IgD-negative memory B cell (primary cell): ENCODE measurements at regions not wholly inside any gene's neighbourhood (a gene's known extent, or its start where the extent isn't known, plus 50 kb on each side); places are given as distances from the start of the nearest gene placed in this dataset.
"Not testable (repeated sequence)": the region's sequence is repeated elsewhere in the genome, so short reads cannot be mapped to it uniquely, and the experiment has no call there.

Experiments
- H3K27ac Mint-ChIP-seq, 3 donors: one replicate each; pipeline ENCODE4 v1.8.0; 2020 to 2022; ENCODE audit warnings: mild to moderate bottlenecking in 3 of 3, mixed read lengths in 3 of 3, moderate library complexity in 1 of 3
- H3K27me3 Mint-ChIP-seq: one replicate; pipeline ENCODE4 v1.8.0; 2021; ENCODE audit warnings: mixed read lengths
- H3K36me3 Mint-ChIP-seq: one replicate; pipeline ENCODE4 v1.8.0; 2020; ENCODE audit warnings: mild to moderate bottlenecking, mixed read lengths
- H3K4me1 Mint-ChIP-seq, 3 donors: one replicate each; pipeline ENCODE4 v1.8.0; 2020 to 2022; ENCODE audit warnings: mixed read lengths in 3 of 3, mild to moderate bottlenecking in 1 of 3
- H3K4me3 Mint-ChIP-seq, 4 donors: one replicate each; pipeline ENCODE4 v1.8.0; 2020 to 2022; ENCODE audit warnings: mild to moderate bottlenecking in 4 of 4, mixed read lengths in 4 of 4, moderate library complexity in 3 of 4
- H3K9me3 Mint-ChIP-seq, 3 donors: one replicate each; pipeline ENCODE4 v1.8.0; 2020 to 2021; ENCODE audit warnings: mixed read lengths in 3 of 3, mild to moderate bottlenecking in 1 of 3

GRCh38 chr5:37926732-37927131 is 86.9 kb upstream of the GDNF start:
- no peaks in the 10 kb centered on the region for H3K4me1 Mint-ChIP-seq
- H3K27me3 Mint-ChIP-seq: peaks cover 7% of the 10 kb centered on the region
- peaks cover 0 to 6% (median 6%) of the 10 kb centered on the region in 3 donors for H3K9me3 Mint-ChIP-seq
- no peak overlapping the region for H3K4me3 Mint-ChIP-seq
- H3K27ac Mint-ChIP-seq: no peak overlapping the region
- peaks cover 1% of the 10 kb centered on the region for H3K36me3 Mint-ChIP-seq

DNA sequence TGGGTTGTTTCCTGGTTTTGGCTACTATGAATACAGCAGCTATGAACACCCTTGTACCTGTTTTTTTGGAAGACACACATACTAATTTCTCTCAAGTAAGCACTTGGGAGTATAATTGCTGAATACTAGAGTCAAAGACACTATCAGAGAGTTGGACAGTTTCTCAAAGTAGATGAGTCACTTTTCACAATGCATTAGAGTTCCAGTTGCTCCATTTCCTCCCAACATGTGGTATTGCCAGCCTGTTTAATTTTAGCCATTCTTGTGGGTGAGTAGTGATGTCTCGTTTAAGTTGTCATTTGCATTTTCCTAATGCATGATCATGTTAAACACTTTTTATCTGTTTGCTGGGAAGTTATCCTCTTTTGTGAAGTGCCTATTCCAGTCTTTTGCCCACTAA is 81.6 kb upstream of the GDNF start:
- Mint-ChIP-seq H3K9me3 (peaks cover 0 to 6% (median 0%) of the 10 kb centered on the region in 3 donors), H3K4me1 (no peaks in the 10 kb centered on the region), H3K36me3 (peaks cover 1% of the 10 kb centered on the region), H3K27me3 (peaks cover 16% of the 10 kb centered on the region), H3K27ac (no peak overlapping the region), H3K4me3 (no peak overlapping the region)

GRCh38 chr5:37918424-37918823 is 78.6 kb upstream of the GDNF start:
- H3K27ac Mint-ChIP-seq: no peak overlapping the region
- H3K9me3 Mint-ChIP-seq: peaks cover 0 to 6% (median 0%) of the 10 kb centered on the region in 3 donors
- H3K4me1 Mint-ChIP-seq: no peaks in the 10 kb centered on the region
- peaks cover 12% of the 10 kb centered on the region for H3K27me3 Mint-ChIP-seq
- peaks cover 1% of the 10 kb centered on the region for H3K36me3 Mint-ChIP-seq
- H3K4me3 Mint-ChIP-seq: no peak overlapping the region

- Mint-ChIP-seq H3K4me1 (no peaks in the 10 kb centered on the region), H3K27me3 (peaks cover 12% of the 10 kb centered on the region)
Measured at GRCh38 chr5:37916525-37916924, 76.7 kb upstream of the GDNF start.

GRCh38 chr5:37915097-37915736 is 75.4 kb upstream of the GDNF start:
- Mint-ChIP-seq H3K4me3 (no peak overlapping the region), H3K4me1 (peaks cover 0 to 2% (median 1%) of the 10 kb centered on the region in 3 donors), H3K9me3 (no peaks in the 10 kb centered on the region), H3K36me3 (no peaks in the 10 kb centered on the region), H3K27ac (no peak overlapping the region), H3K27me3 (peaks cover 12% of the 10 kb centered on the region)

More at GRCh38 chr5:37916525-37916924, 76.7 kb upstream of the GDNF start:
- no peaks in the 10 kb centered on the region for H3K9me3 Mint-ChIP-seq
- H3K27ac Mint-ChIP-seq: no peak overlapping the region
- H3K4me3 Mint-ChIP-seq: no peak overlapping the region
- H3K36me3 Mint-ChIP-seq: no peaks in the 10 kb centered on the region

GRCh38 chr5:37909610-37910266 is 69.9 kb upstream of the GDNF start:
- peak overlapping the region in 1 of 4 donors; percentile 4 for H3K4me3 Mint-ChIP-seq
- H3K27me3 Mint-ChIP-seq, H3K36me3 Mint-ChIP-seq, H3K27ac Mint-ChIP-seq, H3K9me3 Mint-ChIP-seq, H3K4me1 Mint-ChIP-seq: not testable (repeated sequence)

- H3K36me3 Mint-ChIP-seq: peaks cover 3% of the 10 kb centered on the region
- H3K9me3 Mint-ChIP-seq: peaks cover 0 to 7% (median 3%) of the 10 kb centered on the region in 3 donors
Measured at GRCh38 chr5:37906416-37906815, 66.6 kb upstream of the GDNF start.

GRCh38 chr5:37905230-37905629 is 65.4 kb upstream of the GDNF start:
- Mint-ChIP-seq H3K27me3 (peaks cover 3% of the 10 kb centered on the region), H3K4me3 (no peak overlapping the region), H3K36me3 (peaks cover 3% of the 10 kb centered on the region), H3K9me3 (peaks cover 0 to 7% (median 3%) of the 10 kb centered on the region in 3 donors), H3K4me1 (peaks cover 0 to 2% (median 0%) of the 10 kb centered on the region in 3 donors), H3K27ac (no peak overlapping the region)

More at GRCh38 chr5:37906416-37906815, 66.6 kb upstream of the GDNF start:
- H3K4me1 Mint-ChIP-seq: peaks cover 0 to 4% (median 1%) of the 10 kb centered on the region in 3 donors
- no peak overlapping the region for H3K27ac Mint-ChIP-seq
- H3K4me3 Mint-ChIP-seq: no peak overlapping the region
- H3K27me3 Mint-ChIP-seq: peaks cover 6% of the 10 kb centered on the region

- peaks cover 0 to 6% (median 3%) of the 10 kb centered on the region in 3 donors for H3K9me3 Mint-ChIP-seq
- no peaks in the 10 kb centered on the region for H3K4me1 Mint-ChIP-seq
- no peak overlapping the region for H3K4me3 Mint-ChIP-seq
- H3K27ac Mint-ChIP-seq: no peak overlapping the region
- peaks cover 8% of the 10 kb centered on the region for H3K27me3 Mint-ChIP-seq
- peaks cover 3% of the 10 kb centered on the region for H3K36me3 Mint-ChIP-seq
Measured at GRCh38 chr5:37902323-37902722, 62.5 kb upstream of the GDNF start.

DNA sequence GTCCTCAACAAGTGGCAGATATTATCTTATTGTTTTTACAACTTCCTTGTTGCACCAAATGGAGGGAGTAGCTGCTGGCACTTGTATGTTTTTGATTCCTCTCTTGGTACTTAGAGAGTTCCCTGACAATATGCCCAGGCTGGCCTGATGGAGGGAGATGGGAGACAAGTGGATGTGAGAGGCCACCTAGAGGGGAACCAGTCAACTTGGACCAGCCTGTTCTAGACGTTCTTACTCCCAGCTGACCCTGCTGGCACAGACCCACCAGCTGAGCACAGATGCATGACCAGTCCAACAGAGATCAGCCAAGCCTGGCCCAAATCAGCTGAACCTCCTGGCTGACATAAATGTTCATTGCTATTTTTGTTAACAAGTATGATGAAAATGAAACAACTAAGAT is 60.9 kb upstream of the GDNF start:
- no peaks in the 10 kb centered on the region for H3K4me1 Mint-ChIP-seq
- peaks cover 5% of the 10 kb centered on the region for H3K27me3 Mint-ChIP-seq
- H3K36me3 Mint-ChIP-seq: peaks cover 3% of the 10 kb centered on the region
- no peak overlapping the region for H3K27ac Mint-ChIP-seq
- H3K9me3 Mint-ChIP-seq: peaks cover 0 to 6% (median 0%) of the 10 kb centered on the region in 3 donors
- H3K4me3 Mint-ChIP-seq: no peak overlapping the region

DNA sequence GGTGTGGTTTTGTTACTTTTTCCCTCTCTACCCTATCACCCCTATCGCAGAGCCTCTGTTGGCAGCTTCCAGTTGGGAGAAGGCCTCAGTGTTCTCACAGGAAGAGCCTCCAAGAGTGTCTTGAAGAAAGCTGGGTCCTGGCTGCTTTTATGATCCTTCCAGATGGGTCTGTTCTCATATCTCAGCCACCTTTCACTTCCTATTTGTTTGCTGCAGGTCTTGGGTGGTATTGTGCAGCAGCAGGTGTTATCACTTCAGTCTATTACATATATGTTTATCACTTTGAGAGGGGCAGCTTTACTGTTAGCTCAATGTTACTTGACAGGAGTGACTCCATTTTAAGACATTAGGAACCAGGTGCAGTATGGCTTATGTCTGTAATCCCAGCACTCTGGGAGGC is 59.2 kb upstream of the GDNF start:
- Mint-ChIP-seq H3K36me3 (peaks cover 3% of the 10 kb centered on the region), H3K9me3 (peaks cover 0 to 3% (median 0%) of the 10 kb centered on the region in 3 donors), H3K27me3 (peaks cover 5% of the 10 kb centered on the region), H3K4me1 (no peaks in the 10 kb centered on the region), H3K4me3 (no peak overlapping the region), H3K27ac (no peak overlapping the region)

DNA sequence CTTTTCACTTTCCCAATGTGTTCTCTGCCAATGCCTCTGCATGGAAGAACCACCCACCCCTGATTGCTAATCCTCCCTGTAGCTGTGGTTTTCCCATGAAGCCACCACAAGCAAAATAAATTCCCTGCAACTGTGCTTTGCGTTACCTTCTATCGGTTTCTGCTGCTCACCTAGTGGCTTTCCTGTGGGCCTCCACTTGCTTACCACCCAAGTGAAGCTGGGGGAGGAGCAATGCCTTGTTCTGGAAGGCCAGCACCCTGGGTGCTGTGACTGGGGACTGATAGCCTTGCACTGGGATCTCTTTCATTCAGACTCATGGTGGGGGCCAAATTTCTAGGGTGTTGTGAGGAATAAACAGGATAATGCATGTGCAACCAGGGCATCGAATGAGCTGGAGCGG is 56.3 kb upstream of the GDNF start:
- Mint-ChIP-seq H3K36me3 (no peaks in the 10 kb centered on the region), H3K4me1 (no peaks in the 10 kb centered on the region), H3K27me3 (peaks cover 5% of the 10 kb centered on the region), H3K4me3 (no peak overlapping the region), H3K27ac (no peak overlapping the region), H3K9me3 (peaks cover 0 to 3% (median 0%) of the 10 kb centered on the region in 3 donors)

- Mint-ChIP-seq H3K4me1 (no peaks in the 10 kb centered on the region), H3K27ac (no peak overlapping the region), H3K27me3 (peaks cover 3% of the 10 kb centered on the region), H3K4me3 (no peak overlapping the region), H3K9me3 (peaks cover 0 to 3% (median 0%) of the 10 kb centered on the region in 3 donors), H3K36me3 (no peaks in the 10 kb centered on the region)
Measured at GRCh38 chr5:37893434-37894134, 53.7 kb upstream of the GDNF start.

GRCh38 chr5:37892586-37892985 is 52.7 kb upstream of the GDNF start:
- H3K27ac Mint-ChIP-seq: no peak overlapping the region
- H3K9me3 Mint-ChIP-seq: peaks cover 0 to 3% (median 0%) of the 10 kb centered on the region in 3 donors
- H3K36me3 Mint-ChIP-seq: no peaks in the 10 kb centered on the region
- H3K27me3 Mint-ChIP-seq: peaks cover 1% of the 10 kb centered on the region
- H3K4me3 Mint-ChIP-seq: no peak overlapping the region
- H3K4me1 Mint-ChIP-seq: no peaks in the 10 kb centered on the region

- Mint-ChIP-seq H3K4me3 (no peak overlapping the region), H3K4me1 (no peaks in the 10 kb centered on the region), H3K9me3 (peaks cover 0 to 3% (median 0%) of the 10 kb centered on the region in 3 donors), H3K27ac (no peak overlapping the region), H3K27me3 (no peaks in the 10 kb centered on the region), H3K36me3 (no peaks in the 10 kb centered on the region)
Measured at GRCh38 chr5:37891832-37892231, 52.0 kb upstream of the GDNF start.
